Mucosa of rectum (tissue), 2 donors: ENCODE measurements at regions not wholly inside any gene's neighbourhood (a gene's known extent, or its start where the extent isn't known, plus 50 kb on each side); places are given as distances from the start of the nearest gene placed in this dataset.
"Not testable (repeated sequence)": the region's sequence is repeated elsewhere in the genome, so short reads cannot be mapped to it uniquely, and the experiment has no call there.

Experiments used
- H3K27ac ChIP-seq, 2 donors: one replicate each; pipeline ENCODE4 v1.7.0; 2013; ENCODE audit warnings: inconsistent platforms in 2 of 2, low read depth in 2 of 2, low read length in 2 of 2
- H3K27me3 ChIP-seq, 2 donors: one replicate each; pipeline ENCODE4 v1.7.0; 2013; ENCODE audit warnings: low read length in 2 of 2; ENCODE audit not compliant: control insufficient read depth in 2 of 2, insufficient read depth in 2 of 2
- H3K36me3 ChIP-seq, 2 donors: one replicate each; pipeline ENCODE4 v1.7.0; 2013; ENCODE audit warnings: low read length in 2 of 2; ENCODE audit not compliant: control insufficient read depth in 2 of 2, insufficient read depth in 2 of 2
- H3K4me1 ChIP-seq, 2 donors: one replicate each; pipeline ENCODE4 v1.7.0; 2013; ENCODE audit warnings: low read length in 2 of 2, mild to moderate bottlenecking in 1 of 2; ENCODE audit not compliant: control insufficient read depth in 2 of 2, insufficient read depth in 2 of 2
- H3K4me3 ChIP-seq, 2 donors: one replicate each; pipeline ENCODE4 v1.7.0; 2013; ENCODE audit warnings: low read length in 2 of 2
- H3K9ac ChIP-seq, 2 donors: one replicate each; pipeline ENCODE4 v1.7.0; 2013; ENCODE audit warnings: low read length in 2 of 2, low read depth in 1 of 2, mild to moderate bottlenecking in 1 of 2
- H3K9me3 ChIP-seq, 2 donors: one replicate each; pipeline ENCODE4 v1.7.0; 2013; ENCODE audit warnings: low read length in 2 of 2; ENCODE audit not compliant: control insufficient read depth in 2 of 2
- donor health status: healthy.
- donor health status: Normal muscosa, but diverticular disease.

GRCh38 chr13:80065996-80066395 lies 274.9 kb downstream of the SPRY2 start:
- no peak overlapping the region for H3K27ac ChIP-seq
- H3K27me3 ChIP-seq: no peaks in the 10 kb centered on the region
- no peak overlapping the region for H3K4me3 ChIP-seq
- H3K9me3 ChIP-seq: no peaks in the 10 kb centered on the region
- H3K36me3 ChIP-seq: no peaks in the 10 kb centered on the region
- H3K4me1 ChIP-seq: peaks cover 5 to 6% of the 10 kb centered on the region in 2 donors
- H3K9ac ChIP-seq: no peak overlapping the region

- not testable (repeated sequence) for H3K27ac ChIP-seq, H3K36me3 ChIP-seq, H3K9me3 ChIP-seq, H3K27me3 ChIP-seq, H3K4me3 ChIP-seq, H3K9ac ChIP-seq, H3K4me1 ChIP-seq
Measured at GRCh38 chr13:80062416-80062815, 278.5 kb downstream of the SPRY2 start.

GRCh38 chr13:80059789-80060188 lies 281.1 kb downstream of the SPRY2 start:
- Histone ChIP-seq H3K9ac (no peak overlapping the region), H3K36me3 (no peaks in the 10 kb centered on the region), H3K27ac (no peak overlapping the region), H3K4me1 (no peaks in the 10 kb centered on the region), H3K27me3 (no peaks in the 10 kb centered on the region), H3K4me3 (no peak overlapping the region), H3K9me3 (no peaks in the 10 kb centered on the region)

DNA sequence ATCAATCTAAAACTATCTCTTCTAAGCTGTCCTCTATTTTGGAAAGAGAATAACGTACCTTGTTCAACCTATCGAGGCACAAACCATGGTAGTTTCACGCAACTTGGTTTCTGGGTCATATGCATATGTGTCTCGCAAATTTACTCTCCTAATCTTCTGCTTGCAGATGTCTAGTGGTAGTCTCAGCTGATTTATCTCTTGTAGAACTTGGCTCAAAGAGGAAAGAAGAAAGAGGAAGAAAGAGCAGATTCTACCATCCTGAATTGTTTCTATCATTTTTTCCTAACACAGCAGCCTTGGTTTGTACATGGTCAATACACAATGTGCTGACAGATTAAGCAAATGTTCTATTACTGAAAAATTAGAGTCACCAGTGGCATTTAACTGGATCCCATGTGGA lies 282.3 kb downstream of the SPRY2 start:
- H3K4me1 ChIP-seq: no peaks in the 10 kb centered on the region
- no peaks in the 10 kb centered on the region for H3K36me3 ChIP-seq
- no peaks in the 10 kb centered on the region for H3K27me3 ChIP-seq
- H3K27ac ChIP-seq: no peak overlapping the region
- no peak overlapping the region for H3K9ac ChIP-seq
- H3K9me3 ChIP-seq: no peaks in the 10 kb centered on the region
- no peak overlapping the region for H3K4me3 ChIP-seq

GRCh38 chr13:80055847-80056246 lies 285.1 kb downstream of the SPRY2 start:
- Histone ChIP-seq H3K27ac (no peak overlapping the region), H3K4me3 (no peak overlapping the region), H3K9me3 (no peaks in the 10 kb centered on the region), H3K36me3 (no peaks in the 10 kb centered on the region), H3K9ac (no peak overlapping the region), H3K4me1 (no peaks in the 10 kb centered on the region), H3K27me3 (no peaks in the 10 kb centered on the region)

GRCh38 chr13:80054806-80055205 lies 286.1 kb downstream of the SPRY2 start:
- H3K36me3 ChIP-seq: no peaks in the 10 kb centered on the region
- H3K27ac ChIP-seq: no peak overlapping the region
- H3K4me1 ChIP-seq: no peaks in the 10 kb centered on the region
- no peaks in the 10 kb centered on the region for H3K9me3 ChIP-seq
- no peaks in the 10 kb centered on the region for H3K27me3 ChIP-seq
- no peak overlapping the region for H3K9ac ChIP-seq
- no peak overlapping the region for H3K4me3 ChIP-seq

- H3K27ac ChIP-seq: no peak overlapping the region
Measured at GRCh38 chr13:80052286-80052685, 288.6 kb downstream of the SPRY2 start.

GRCh38 chr13:80050252-80050651 lies 290.7 kb downstream of the SPRY2 start:
- H3K4me1 ChIP-seq: no peaks in the 10 kb centered on the region
- no peak overlapping the region for H3K27ac ChIP-seq
- no peak overlapping the region for H3K4me3 ChIP-seq
- no peaks in the 10 kb centered on the region for H3K27me3 ChIP-seq
- no peaks in the 10 kb centered on the region for H3K36me3 ChIP-seq
- no peak overlapping the region for H3K9ac ChIP-seq
- H3K9me3 ChIP-seq: no peaks in the 10 kb centered on the region

More at GRCh38 chr13:80052286-80052685, 288.6 kb downstream of the SPRY2 start:
- Histone ChIP-seq H3K9ac (no peak overlapping the region), H3K4me3 (no peak overlapping the region), H3K4me1 (no peaks in the 10 kb centered on the region), H3K36me3 (no peaks in the 10 kb centered on the region), H3K27me3 (no peaks in the 10 kb centered on the region), H3K9me3 (no peaks in the 10 kb centered on the region)

DNA sequence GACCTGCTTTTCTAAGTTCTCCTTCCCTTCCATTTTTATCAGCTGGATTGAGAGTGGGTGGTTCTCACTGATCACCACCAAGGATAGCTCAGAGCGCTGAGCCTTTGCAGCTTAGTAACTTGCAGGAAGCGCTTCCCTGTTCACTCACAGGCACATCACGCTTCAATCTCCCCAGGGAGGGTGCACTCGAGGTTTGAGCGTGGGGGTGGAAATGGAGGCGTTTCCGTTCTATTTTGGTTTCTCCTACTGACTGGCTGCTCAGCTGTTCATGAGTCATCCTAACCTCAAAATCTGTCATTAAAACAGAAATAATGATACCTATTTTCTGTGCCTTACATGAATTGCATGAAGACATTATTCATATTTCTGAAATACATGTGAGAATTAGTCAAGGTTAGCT lies 292.1 kb downstream of the SPRY2 start:
- no peak overlapping the region for H3K27ac ChIP-seq
- no peaks in the 10 kb centered on the region for H3K36me3 ChIP-seq
- no peak overlapping the region for H3K9ac ChIP-seq
- no peaks in the 10 kb centered on the region for H3K27me3 ChIP-seq
- H3K9me3 ChIP-seq: no peaks in the 10 kb centered on the region
- H3K4me1 ChIP-seq: no peaks in the 10 kb centered on the region
- no peak overlapping the region for H3K4me3 ChIP-seq

DNA sequence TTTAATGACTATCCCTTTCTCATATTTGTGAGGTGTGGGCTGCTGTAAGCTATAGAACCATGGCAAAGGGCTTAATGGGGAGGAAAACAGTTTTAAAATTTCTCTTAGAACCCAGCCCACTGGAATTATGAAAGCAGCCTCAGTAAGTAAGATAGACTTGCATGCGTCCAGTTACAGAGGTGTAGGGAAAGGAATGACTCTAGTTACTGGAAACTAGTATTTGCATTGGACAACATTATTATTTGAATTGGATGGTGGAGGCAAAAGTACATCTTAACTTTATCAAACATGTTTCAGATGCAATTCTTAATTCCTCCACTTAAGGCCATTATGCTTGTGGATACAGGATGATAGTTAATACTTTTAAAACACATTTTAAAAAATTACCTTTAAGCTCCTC lies 292.9 kb downstream of the SPRY2 start:
- H3K4me1 ChIP-seq: no peaks in the 10 kb centered on the region
- H3K9ac ChIP-seq: no peak overlapping the region
- no peak overlapping the region for H3K27ac ChIP-seq
- no peak overlapping the region for H3K4me3 ChIP-seq
- H3K36me3 ChIP-seq: no peaks in the 10 kb centered on the region
- H3K27me3 ChIP-seq: no peaks in the 10 kb centered on the region
- no peaks in the 10 kb centered on the region for H3K9me3 ChIP-seq

- Histone ChIP-seq H3K36me3 (no peaks in the 10 kb centered on the region), H3K9me3 (no peaks in the 10 kb centered on the region), H3K27ac (no peak overlapping the region), H3K27me3 (no peaks in the 10 kb centered on the region), H3K4me3 (no peak overlapping the region), H3K9ac (no peak overlapping the region), H3K4me1 (no peaks in the 10 kb centered on the region)
Measured at GRCh38 chr13:80047406-80047805, 293.5 kb downstream of the SPRY2 start.
